ENCODE measurements at regions not wholly inside any gene's neighbourhood (a gene's known extent, or its start where the extent isn't known, plus 50 kb on each side); places are given as distances from the start of the nearest gene placed in this dataset.

GRCh38 chr15:85847031-85847430 is 52.3 kb upstream of the KLHL25 start:
- DNase-seq = no peak

DNA sequence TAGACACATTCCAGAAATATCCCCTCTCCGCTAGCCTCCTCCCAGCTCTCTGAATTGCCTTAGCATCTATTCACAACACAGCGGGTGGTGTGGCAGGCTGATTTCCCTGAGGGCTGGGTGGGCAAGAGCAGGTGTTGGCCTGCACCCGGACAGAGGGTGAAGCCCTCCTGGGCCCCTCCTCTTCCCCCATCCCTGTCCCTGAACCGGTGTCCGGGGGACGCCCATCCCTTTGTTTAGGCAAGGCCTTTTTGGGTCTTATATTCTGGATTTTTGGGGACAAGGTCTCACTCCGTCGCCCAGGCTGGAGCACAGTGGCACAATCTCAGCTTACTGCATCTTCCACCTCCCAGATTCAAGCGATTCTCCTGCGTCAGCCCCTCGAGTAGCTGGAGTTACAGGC is 55.2 kb upstream of the KLHL25 start:
- DNase-seq = no peak

DNA sequence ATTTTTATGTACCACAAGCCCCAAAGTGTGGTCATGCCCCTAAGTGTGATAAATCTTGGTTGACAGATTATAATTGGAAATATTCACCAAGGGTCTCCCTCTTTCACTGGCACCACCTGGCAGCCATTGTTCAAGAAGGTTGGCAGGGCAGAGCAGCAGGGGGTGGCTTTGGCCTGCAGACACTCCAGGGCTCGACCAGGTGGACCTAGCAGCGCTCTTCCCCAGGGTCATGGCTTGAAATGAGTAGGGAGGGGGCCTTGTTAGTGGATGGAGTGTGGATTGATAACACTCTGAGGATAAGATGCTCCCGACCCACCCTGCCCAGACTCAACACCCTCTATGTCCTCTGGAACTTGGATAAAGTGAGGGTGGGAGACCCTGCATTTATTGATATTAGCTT is 58.2 kb upstream of the KLHL25 start:
- no peak for DNase-seq

- DNase-seq = peak; percentile 76
These were observed 59.8 kb upstream of the KLHL25 start for GRCh38 chr15:85854345-85855097.

- peak; percentile 87 for DNase-seq
These were observed 64.1 kb upstream of the KLHL25 start for GRCh38 chr15:85858586-85859375.

DNA sequence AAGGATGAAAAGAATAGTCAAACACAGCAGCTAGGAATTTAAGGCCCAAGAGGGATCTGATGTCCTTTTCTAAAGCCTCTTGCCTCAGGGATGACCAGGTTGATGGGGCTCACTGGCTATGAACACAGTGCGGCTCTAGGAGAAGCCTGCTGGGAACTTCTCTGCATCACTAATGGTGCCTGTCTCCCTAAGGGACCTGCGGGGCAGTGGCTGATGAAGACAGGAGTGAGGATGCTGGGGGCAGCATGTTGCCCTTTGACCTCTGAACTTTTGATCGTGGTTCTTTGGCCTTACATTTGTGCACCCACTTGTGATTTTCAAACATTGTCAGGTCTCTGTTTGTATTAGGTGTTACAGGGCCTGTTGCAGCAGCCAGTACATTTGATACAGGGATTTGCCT is 64.9 kb upstream of the KLHL25 start:
- no peak for DNase-seq

- no peak for DNase-seq
These were observed 65.9 kb upstream of the KLHL25 start for GRCh38 chr15:85860394-85861161.

DNA sequence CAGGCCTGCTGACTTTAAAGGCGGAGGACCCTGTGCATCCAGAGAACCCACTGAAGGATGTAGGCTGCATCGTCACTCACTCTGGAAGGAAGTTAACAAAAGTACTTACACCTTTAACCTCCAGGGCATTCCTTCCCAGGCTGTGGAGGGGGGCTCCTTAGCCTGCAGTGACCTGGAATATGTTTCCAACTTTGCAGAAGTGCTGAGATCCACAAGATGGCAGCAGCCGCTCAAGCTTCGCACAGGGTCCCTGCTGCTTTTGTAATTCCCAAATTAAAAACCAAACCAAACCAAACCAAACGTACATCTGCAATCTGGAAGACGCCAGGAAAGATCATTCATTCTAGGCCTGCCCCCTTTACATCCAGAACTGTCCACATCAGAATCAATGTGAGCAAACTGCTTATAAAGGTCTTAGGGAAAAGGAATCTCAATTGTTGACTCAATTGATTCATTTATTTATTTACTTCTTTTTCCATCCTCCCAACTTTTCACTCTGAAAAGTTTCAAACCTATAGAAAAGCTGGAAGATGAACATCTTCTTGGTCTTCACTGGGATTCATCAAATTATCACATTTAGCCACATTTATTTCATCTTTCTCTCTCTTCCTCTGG is 70.5 kb upstream of the KLHL25 start:
- DNase-seq = peak; percentile 10

DNA sequence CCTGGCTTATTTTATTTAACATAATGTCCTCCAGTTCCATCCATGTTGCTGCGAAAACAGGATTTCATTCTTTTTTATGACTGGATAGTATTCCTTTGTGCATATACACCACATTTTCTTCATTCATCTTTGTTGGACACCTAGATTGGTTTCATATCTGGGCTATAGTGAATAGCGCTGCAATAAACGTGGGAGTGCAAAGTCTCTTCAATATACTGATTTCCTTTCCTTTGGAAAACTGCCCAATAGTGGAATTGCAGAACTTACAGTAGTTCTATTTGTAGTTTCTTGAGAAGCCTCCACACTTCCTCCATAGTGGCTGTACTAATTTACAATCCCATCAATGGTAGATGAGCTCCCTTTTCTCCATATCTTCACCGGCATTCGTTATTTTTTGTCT is 72.5 kb upstream of the KLHL25 start:
- no peak for DNase-seq

DNA sequence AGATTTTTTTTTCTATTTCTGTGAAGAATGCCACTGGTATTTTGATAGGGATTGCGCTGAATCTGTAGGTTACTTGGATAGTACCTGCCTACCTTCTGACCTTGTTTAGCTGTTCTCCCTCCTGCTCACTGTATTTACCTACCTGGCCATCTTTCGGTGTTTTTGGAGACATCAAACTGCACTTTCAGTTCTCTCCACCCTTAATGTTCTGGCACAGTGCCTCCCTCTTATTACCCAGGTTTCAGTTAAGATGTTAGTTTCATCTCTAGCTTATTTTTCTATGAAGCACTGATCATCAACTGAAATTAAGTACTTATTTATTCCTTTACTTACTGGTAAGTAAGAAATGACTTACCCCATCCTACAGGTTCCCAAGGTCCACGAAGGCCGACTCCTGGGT is 74.4 kb upstream of the KLHL25 start:
- no peak for DNase-seq

DNA sequence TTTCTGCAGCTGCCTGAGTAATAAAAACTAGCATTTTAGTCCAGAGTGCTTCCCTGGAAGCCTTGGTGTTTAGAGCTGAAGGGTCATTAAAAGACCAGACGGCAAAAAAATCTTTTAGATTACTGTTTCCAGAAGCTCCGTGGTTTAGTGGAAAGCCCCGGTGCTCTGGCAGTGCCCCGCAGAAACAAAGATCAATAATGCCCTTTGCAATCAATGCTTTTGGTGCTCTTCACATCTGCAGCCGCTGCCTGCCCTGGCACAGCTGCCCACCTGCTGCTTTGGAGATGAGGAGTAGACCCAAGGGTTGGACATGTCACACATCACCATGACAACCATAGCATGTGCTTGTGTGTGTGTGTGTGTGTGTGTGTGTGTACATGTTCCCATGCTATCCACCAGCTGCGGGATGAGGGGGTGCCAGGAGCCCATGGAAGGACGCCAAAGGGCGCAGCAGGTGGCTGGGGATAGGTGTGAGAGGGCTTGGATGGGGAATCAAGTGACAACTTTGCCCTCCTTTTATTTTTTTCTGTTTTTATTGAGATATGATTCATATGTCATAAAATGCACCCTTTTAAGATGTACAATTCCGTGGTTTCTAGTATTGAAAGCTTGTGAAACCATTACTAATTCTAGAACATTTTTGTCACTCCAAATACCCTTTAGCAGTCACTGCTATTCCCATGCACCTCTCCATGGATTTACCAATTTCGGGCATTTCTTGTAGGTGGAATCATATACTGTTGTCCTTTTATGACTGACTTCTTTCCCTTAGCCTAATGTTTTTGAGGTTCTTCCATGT is 75.7 kb upstream of the KLHL25 start:
- no peak for DNase-seq

- no peak for DNase-seq
These were observed 76.8 kb upstream of the KLHL25 start for GRCh38 chr15:85871545-85871944.

DNA sequence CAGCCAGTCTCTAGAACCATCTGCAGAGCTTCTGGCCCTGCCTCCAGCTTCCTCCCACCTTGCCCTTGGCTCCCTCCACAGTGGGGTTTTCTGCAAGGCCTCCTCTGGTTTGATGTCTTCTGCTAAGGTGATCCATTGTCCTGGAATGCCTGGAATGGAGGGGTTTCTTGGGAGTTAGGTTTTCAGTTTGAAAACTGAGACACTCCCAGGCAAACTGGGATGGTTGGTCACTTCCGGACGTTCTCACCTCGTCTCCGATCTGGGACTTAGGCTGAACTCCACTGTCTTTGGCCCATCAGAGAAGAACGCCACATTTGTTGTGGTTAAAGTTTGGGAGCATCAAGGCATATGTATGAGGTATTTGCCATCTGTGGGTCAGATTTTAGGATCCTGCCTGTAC is 77.4 kb upstream of the KLHL25 start:
- no peak for DNase-seq

DNA sequence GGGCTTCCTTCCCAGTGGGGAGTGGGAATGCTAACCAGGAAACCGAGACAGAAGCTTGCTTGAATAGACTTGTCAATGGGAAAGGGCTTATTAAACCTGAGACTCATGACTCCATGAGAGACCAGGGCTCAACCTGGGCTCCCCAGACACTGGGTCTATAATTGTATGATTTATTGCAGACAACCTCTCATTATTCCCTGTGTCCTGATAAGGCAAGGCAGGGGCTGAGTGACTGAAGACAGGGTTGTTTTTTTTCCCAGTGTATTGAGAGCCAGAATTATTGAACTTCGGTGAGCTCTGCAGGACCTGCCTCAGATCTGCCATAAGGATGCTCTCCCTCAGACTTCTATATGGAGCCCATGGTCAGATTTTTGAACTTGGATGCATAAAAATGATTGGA is 79.5 kb upstream of the KLHL25 start:
- DNase-seq = no peak

- DNase-seq = no peak
These were observed 81.0 kb upstream of the KLHL25 start for GRCh38 chr15:85875756-85876155.

DNA sequence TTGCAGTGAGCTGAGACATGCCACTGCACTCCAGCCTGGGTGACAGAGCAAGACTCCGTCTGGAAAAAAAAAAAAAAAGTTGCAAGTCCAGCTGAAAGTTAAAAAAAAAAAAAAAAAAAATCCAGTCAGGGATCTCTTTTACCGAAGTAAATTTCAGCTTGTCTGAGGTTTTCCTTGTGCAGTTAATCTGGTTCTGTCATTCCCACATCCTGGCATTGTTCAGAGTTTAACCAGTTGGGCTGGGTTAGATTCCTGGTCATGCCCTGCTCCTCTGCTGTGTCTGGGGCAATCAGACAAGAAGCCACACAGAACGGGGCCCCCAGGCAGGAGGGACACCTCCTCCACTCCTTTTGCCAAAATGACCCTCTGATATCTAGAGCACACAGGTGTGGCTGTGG is 84.1 kb upstream of the KLHL25 start:
- DNase-seq = no peak

DNA sequence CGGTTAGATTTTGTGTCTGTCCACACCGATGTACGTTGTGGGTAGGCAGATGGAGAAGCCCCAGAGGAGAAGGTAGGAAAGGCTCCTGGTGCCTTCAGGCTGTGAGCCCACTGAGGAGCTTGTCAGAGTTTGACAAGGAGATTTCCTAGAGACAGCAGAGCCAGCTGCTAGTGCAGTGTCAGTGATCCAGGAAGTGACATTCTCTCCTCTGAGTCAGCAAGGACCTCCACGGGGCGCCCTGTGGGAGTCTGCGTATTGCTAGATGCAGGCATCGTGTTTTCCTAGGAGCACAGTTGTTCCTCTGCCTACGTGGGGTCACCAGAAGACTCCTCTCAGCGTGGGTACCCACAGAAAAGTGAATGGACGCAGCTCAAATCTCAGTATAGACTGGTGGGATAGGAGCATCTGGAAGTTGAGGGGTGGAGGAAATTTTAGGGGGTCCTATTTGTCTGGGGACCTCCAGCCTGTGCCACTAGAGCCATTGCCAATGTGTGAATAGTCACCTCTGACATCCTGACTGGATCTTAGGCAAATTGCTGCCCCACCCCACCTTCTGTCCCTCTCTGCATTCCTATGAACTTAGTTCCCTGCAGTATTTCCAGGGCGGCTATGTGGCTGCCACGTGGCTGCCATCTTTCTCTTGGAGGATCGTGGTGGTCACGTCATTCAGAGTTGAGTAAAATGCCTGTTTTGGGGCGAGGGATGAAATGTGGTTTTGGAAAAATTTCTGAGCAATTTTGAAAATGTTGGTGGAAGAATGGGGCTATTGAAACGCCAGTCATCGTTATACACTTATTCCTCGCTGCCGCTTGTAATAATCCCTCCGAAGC is 84.8 kb upstream of the KLHL25 start:
- DNase-seq = no peak

DNA sequence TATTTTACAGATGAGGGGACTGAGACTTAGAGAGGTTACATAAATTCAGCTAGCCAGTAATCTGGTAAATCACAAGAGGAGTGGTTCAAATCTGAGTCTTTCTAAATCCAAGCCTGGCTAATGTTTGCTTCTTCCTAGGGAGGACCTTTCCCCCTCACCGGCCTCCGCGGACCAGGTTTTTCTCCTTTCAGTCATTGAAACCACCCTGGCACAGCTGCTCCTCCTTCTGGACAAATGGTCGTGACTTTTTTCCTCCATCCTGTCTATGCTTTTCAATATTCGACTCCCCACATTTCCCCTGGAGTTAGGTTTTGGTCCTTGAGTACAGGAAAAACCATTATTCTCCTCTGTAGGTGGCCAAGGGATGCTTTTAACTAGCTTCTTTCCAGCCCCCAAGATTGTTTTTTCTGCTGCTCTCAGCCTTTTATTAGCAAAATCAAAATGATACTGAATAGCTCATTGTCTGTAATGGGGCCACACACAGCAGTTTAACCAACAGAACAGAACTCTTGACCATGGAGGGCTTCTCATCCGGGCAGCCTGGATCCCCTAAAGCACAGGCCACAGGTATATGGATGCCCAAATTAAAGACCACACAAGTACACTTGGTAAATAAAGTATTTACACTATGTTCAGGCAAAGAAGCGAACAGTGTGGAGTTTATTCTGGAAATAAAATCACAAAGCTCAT is 85.9 kb upstream of the KLHL25 start:
- DNase-seq = no peak

- no peak for DNase-seq
These were observed 91.6 kb upstream of the KLHL25 start for GRCh38 chr15:85886309-85886811.

- DNase-seq = no peak
These were observed 95.4 kb upstream of the KLHL25 start for GRCh38 chr15:85889956-85890619.

Data from activated CD4-positive, alpha-beta T cell treated with anti-CD3 and anti-CD28 coated beads, Interleukin-2, Interleukin-6, amounts not matched to agents 100 ng/mL and 50 ng/mL, durations not matched to agents 16 hours and 8 hours (primary cell).